SJCRH30 (cell line): ENCODE measurements at regions not wholly inside any gene's neighbourhood (a gene's known extent, or its start where the extent isn't known, plus 50 kb on each side); places are given as distances from the start of the nearest gene placed in this dataset.

Experiments used
- DNase-seq, 2 experiments: peaks; one replicate each; pipeline ENCODE4 v3.0.0-alpha.2; 2015 to 2020
- H3K27ac ChIP-seq: fragments of 250-450 bp; sonication (Bioruptor Pico); 2 replicates; pipeline ENCODE4 v1.5.1; 2020; ENCODE audit warnings: mild to moderate bottlenecking, moderate library complexity
- H3K27me3 ChIP-seq: fragments of 250-450 bp; sonication (Bioruptor Pico); 2 replicates; pipeline ENCODE4 v1.5.1; 2020; ENCODE audit warnings: mild to moderate bottlenecking, moderate library complexity
- H3K36me3 ChIP-seq: fragments of 250-450 bp; sonication (Bioruptor Pico); 2 replicates; pipeline ENCODE4 v1.5.1; 2020; ENCODE audit warnings: mild to moderate bottlenecking, moderate library complexity
- H3K4me1 ChIP-seq: fragments of 250-450 bp; sonication (Bioruptor Pico); 2 replicates; pipeline ENCODE4 v1.5.1; 2020; ENCODE audit warnings: mild to moderate bottlenecking, moderate library complexity
- H3K4me3 ChIP-seq: fragments of 250-450 bp; sonication (Bioruptor Pico); 2 replicates; pipeline ENCODE4 v1.5.1; 2020; ENCODE audit warnings: mild to moderate bottlenecking, moderate library complexity
- H3K9me3 ChIP-seq: fragments of 250-450 bp; sonication (Bioruptor Pico); replicated peaks from 2 replicates; pipeline ENCODE4 v1.5.1; 2020; ENCODE audit warnings: mild to moderate bottlenecking, moderate library complexity

GRCh38 chr5:29905626-29906353 is 1287.7 kb upstream of the CDH6 start:
- no peaks in the 10 kb centered on the region for H3K27me3 ChIP-seq
- H3K27ac ChIP-seq = no peak overlapping the region
- H3K9me3 ChIP-seq = no peaks in the 10 kb centered on the region
- H3K36me3 ChIP-seq = no peaks in the 10 kb centered on the region
- H3K4me3 ChIP-seq = no peak overlapping the region
- H3K4me1 ChIP-seq = no peaks in the 10 kb centered on the region
- no peak for DNase-seq

- H3K36me3 ChIP-seq = no peaks in the 10 kb centered on the region
- no peaks in the 10 kb centered on the region for H3K4me1 ChIP-seq
- no peak for DNase-seq
- H3K4me3 ChIP-seq = no peak overlapping the region
- H3K27me3 ChIP-seq = no peaks in the 10 kb centered on the region
- no peaks in the 10 kb centered on the region for H3K9me3 ChIP-seq
- no peak overlapping the region for H3K27ac ChIP-seq
Measured at GRCh38 chr5:29902859-29903258, 1290.6 kb upstream of the CDH6 start.

GRCh38 chr5:29899583-29899982 is 1293.9 kb upstream of the CDH6 start:
- no peak for DNase-seq
- no peak overlapping the region for H3K27ac ChIP-seq
- no peaks in the 10 kb centered on the region for H3K4me1 ChIP-seq
- no peaks in the 10 kb centered on the region for H3K36me3 ChIP-seq
- no peaks in the 10 kb centered on the region for H3K27me3 ChIP-seq
- no peak overlapping the region for H3K4me3 ChIP-seq
- H3K9me3 ChIP-seq = no peaks in the 10 kb centered on the region

GRCh38 chr5:29897916-29898315 is 1295.6 kb upstream of the CDH6 start:
- Histone ChIP-seq H3K4me1 (no peaks in the 10 kb centered on the region), H3K27ac (no peak overlapping the region), H3K27me3 (no peaks in the 10 kb centered on the region), H3K4me3 (no peak overlapping the region), H3K9me3 (no peaks in the 10 kb centered on the region), H3K36me3 (no peaks in the 10 kb centered on the region)
- no peak for DNase-seq

GRCh38 chr5:29896646-29897045 is 1296.8 kb upstream of the CDH6 start:
- no peak overlapping the region for H3K4me3 ChIP-seq
- H3K4me1 ChIP-seq = no peaks in the 10 kb centered on the region
- H3K9me3 ChIP-seq = no peaks in the 10 kb centered on the region
- no peaks in the 10 kb centered on the region for H3K36me3 ChIP-seq
- no peak overlapping the region for H3K27ac ChIP-seq
- H3K27me3 ChIP-seq = no peaks in the 10 kb centered on the region
- no peak for DNase-seq

GRCh38 chr5:29894668-29895067 is 1298.8 kb upstream of the CDH6 start:
- Histone ChIP-seq H3K4me1 (no peaks in the 10 kb centered on the region), H3K4me3 (no peak overlapping the region), H3K9me3 (no peaks in the 10 kb centered on the region), H3K36me3 (no peaks in the 10 kb centered on the region), H3K27me3 (no peaks in the 10 kb centered on the region), H3K27ac (no peak overlapping the region)
- DNase-seq = no peak

- Histone ChIP-seq H3K27ac (no peak overlapping the region), H3K4me1 (no peaks in the 10 kb centered on the region), H3K4me3 (no peak overlapping the region), H3K27me3 (no peaks in the 10 kb centered on the region), H3K9me3 (no peaks in the 10 kb centered on the region), H3K36me3 (no peaks in the 10 kb centered on the region)
- peak; percentile 4 to 26 for DNase-seq
Measured at GRCh38 chr5:29889051-29889450, 1304.4 kb upstream of the CDH6 start.

- H3K27me3 ChIP-seq = no peaks in the 10 kb centered on the region
- no peaks in the 10 kb centered on the region for H3K36me3 ChIP-seq
- no peaks in the 10 kb centered on the region for H3K4me1 ChIP-seq
- no peaks in the 10 kb centered on the region for H3K9me3 ChIP-seq
- H3K27ac ChIP-seq = no peak overlapping the region
- DNase-seq = no peak
- no peak overlapping the region for H3K4me3 ChIP-seq
Measured at GRCh38 chr5:29885595-29885994, 1307.9 kb upstream of the CDH6 start.

- Histone ChIP-seq H3K36me3 (no peaks in the 10 kb centered on the region), H3K27ac (no peak overlapping the region), H3K4me1 (no peaks in the 10 kb centered on the region), H3K9me3 (no peaks in the 10 kb centered on the region), H3K27me3 (no peaks in the 10 kb centered on the region), H3K4me3 (no peak overlapping the region)
- DNase-seq = no peak
Measured at GRCh38 chr5:29882036-29882435, 1311.5 kb upstream of the CDH6 start.

- DNase-seq = no peak
- Histone ChIP-seq H3K36me3 (no peaks in the 10 kb centered on the region), H3K27ac (no peak overlapping the region), H3K9me3 (no peaks in the 10 kb centered on the region), H3K4me1 (no peaks in the 10 kb centered on the region), H3K4me3 (no peak overlapping the region), H3K27me3 (no peaks in the 10 kb centered on the region)
Measured at GRCh38 chr5:29879401-29879800, 1314.1 kb upstream of the CDH6 start.

GRCh38 chr5:29878599-29878998 is 1314.9 kb upstream of the CDH6 start:
- Histone ChIP-seq H3K27me3 (no peaks in the 10 kb centered on the region), H3K36me3 (no peaks in the 10 kb centered on the region), H3K4me1 (no peaks in the 10 kb centered on the region), H3K4me3 (no peak overlapping the region), H3K27ac (no peak overlapping the region), H3K9me3 (no peaks in the 10 kb centered on the region)
- no peak for DNase-seq

- no peak overlapping the region for H3K27ac ChIP-seq
- H3K4me3 ChIP-seq = no peak overlapping the region
- H3K4me1 ChIP-seq = no peaks in the 10 kb centered on the region
Measured at GRCh38 chr5:29867155-29867554, 1326.3 kb upstream of the CDH6 start.

GRCh38 chr5:29853711-29854220 is 1339.7 kb upstream of the CDH6 start:
- Histone ChIP-seq H3K4me1 (no peaks in the 10 kb centered on the region), H3K4me3 (no peak overlapping the region), H3K27me3 (no peaks in the 10 kb centered on the region), H3K27ac (no peak overlapping the region), H3K36me3 (no peaks in the 10 kb centered on the region), H3K9me3 (no peaks in the 10 kb centered on the region)
- DNase-seq = no peak

More at GRCh38 chr5:29867155-29867554, 1326.3 kb upstream of the CDH6 start:
- Histone ChIP-seq H3K36me3 (no peaks in the 10 kb centered on the region), H3K27me3 (no peaks in the 10 kb centered on the region), H3K9me3 (no peaks in the 10 kb centered on the region)
- DNase-seq = no peak

GRCh38 chr5:29852329-29852728 is 1341.2 kb upstream of the CDH6 start:
- H3K36me3 ChIP-seq = no peaks in the 10 kb centered on the region
- H3K27me3 ChIP-seq = no peaks in the 10 kb centered on the region
- no peak for DNase-seq
- H3K4me3 ChIP-seq = no peak overlapping the region
- no peaks in the 10 kb centered on the region for H3K4me1 ChIP-seq
- H3K9me3 ChIP-seq = no peaks in the 10 kb centered on the region
- no peak overlapping the region for H3K27ac ChIP-seq

- no peak overlapping the region for H3K4me3 ChIP-seq
- no peak for DNase-seq
- H3K9me3 ChIP-seq = no peaks in the 10 kb centered on the region
- H3K27ac ChIP-seq = no peak overlapping the region
- H3K4me1 ChIP-seq = no peaks in the 10 kb centered on the region
- no peaks in the 10 kb centered on the region for H3K27me3 ChIP-seq
- H3K36me3 ChIP-seq = no peaks in the 10 kb centered on the region
Measured at GRCh38 chr5:29845206-29845605, 1348.3 kb upstream of the CDH6 start.

GRCh38 chr5:29833394-29833793 is 1360.1 kb upstream of the CDH6 start:
- DNase-seq = no peak
- Histone ChIP-seq H3K4me1 (no peaks in the 10 kb centered on the region), H3K27me3 (no peaks in the 10 kb centered on the region)

More at GRCh38 chr5:29833394-29833793, 1360.1 kb upstream of the CDH6 start:
- H3K4me3 ChIP-seq = no peak overlapping the region
- H3K36me3 ChIP-seq = no peaks in the 10 kb centered on the region
- H3K27ac ChIP-seq = no peak overlapping the region
- no peaks in the 10 kb centered on the region for H3K9me3 ChIP-seq
